DOHH2 (cell line): ENCODE measurements at regions not wholly inside any gene's neighbourhood (a gene's known extent, or its start where the extent isn't known, plus 50 kb on each side); places are given as distances from the start of the nearest gene placed in this dataset.

Experiments
- H3F3A ChIP-seq: fragments of 200-600 bp; sonication (generic), shearing (Covaris generic); 2 replicates; pipeline ENCODE4 v1.6.0; 2016; ENCODE audit warnings: antibody characterized with exemption, mild to moderate bottlenecking; ENCODE audit not compliant: control insufficient read depth, insufficient read depth
- H3K27ac ChIP-seq: fragments of 200-600 bp; sonication (generic); 2 replicates; pipeline ENCODE4 v1.5.1; 2014; ENCODE audit warnings: low read depth, mild to moderate bottlenecking, low read length, moderate library complexity
- H3K27me3 ChIP-seq: fragments of 200-600 bp; sonication (generic); 2 replicates; pipeline ENCODE4 v1.6.1; 2014; ENCODE audit warnings: mild to moderate bottlenecking, low read length, mixed read lengths; ENCODE audit not compliant: control insufficient read depth
- H3K36me3 ChIP-seq: fragments of 200-600 bp; sonication (generic); 2 replicates; pipeline ENCODE4 v1.6.1; 2014; ENCODE audit warnings: mild to moderate bottlenecking, low read length, moderate library complexity, mixed read lengths; ENCODE audit not compliant: control insufficient read depth
- H3K4me1 ChIP-seq: fragments of 200-600 bp; sonication (generic); 2 replicates; pipeline ENCODE4 v1.6.1; 2014; ENCODE audit warnings: mild to moderate bottlenecking, low read length, mixed read lengths; ENCODE audit not compliant: control insufficient read depth
- H3K4me2 ChIP-seq: fragments of 200-600 bp; sonication (generic); 2 replicates; pipeline ENCODE4 v1.6.0; 2014; ENCODE audit warnings: mild to moderate bottlenecking, low read length, moderate library complexity
- H3K4me3 ChIP-seq: fragments of 200-600 bp; sonication (generic); 2 replicates; pipeline ENCODE4 v1.5.1; 2014; ENCODE audit warnings: mild to moderate bottlenecking, low read length, mixed read lengths
- H3K79me2 ChIP-seq: fragments of 200-600 bp; sonication (generic); 2 replicates; pipeline ENCODE4 v1.6.1; 2014; ENCODE audit warnings: mild to moderate bottlenecking, low read length, mixed read lengths; ENCODE audit not compliant: control insufficient read depth
- H3K9me2 ChIP-seq: fragments of 200-600 bp; sonication (generic); replicated peaks from 2 replicates; pipeline ENCODE4 v1.6.1; 2014; ENCODE audit warnings: mild to moderate bottlenecking, low read length, mixed read lengths; ENCODE audit not compliant: control insufficient read depth
- H3K9me3 ChIP-seq: fragments of 200-600 bp; sonication (generic); 2 replicates; pipeline ENCODE4 v1.6.1; 2014; ENCODE audit warnings: antibody characterized with exemption, low read length, mixed read lengths; ENCODE audit not compliant: control insufficient read depth, insufficient read depth
- H4K20me1 ChIP-seq: fragments of 200-600 bp; sonication (generic); 2 replicates; pipeline ENCODE4 v1.6.0; 2014; ENCODE audit warnings: low read depth, mild to moderate bottlenecking, antibody characterized with exemption, low read length, moderate library complexity; ENCODE audit not compliant: control insufficient read depth, insufficient read depth
- CTCF ChIP-seq: fragments of 200-600 bp; sonication (generic); IDR thresholded peaks from one replicate; pipeline ENCODE4 v1.5.1; 2014; ENCODE audit warnings: antibody characterized with exemption, mild to moderate bottlenecking, low read depth, low read length; ENCODE audit not compliant: poor library complexity, severe bottlenecking
- EZH2phosphoT487 ChIP-seq: fragments of 200-600 bp; sonication (generic); IDR thresholded peaks from 2 replicates; pipeline ENCODE4 v1.6.1; 2017; ENCODE audit warnings: borderline replicate concordance, mild to moderate bottlenecking, antibody characterized with exemption, low read length, moderate library complexity, mixed read lengths

- no peaks in the 10 kb centered on the region for H3F3A ChIP-seq
- H3K27ac ChIP-seq, result no peak overlapping the region
- TF ChIP-seq CTCF, result no peak
- TF ChIP-seq EZH2phosphoT487, result no peak
Measured at GRCh38 chr7:46850563-46851330, 731.2 kb downstream of the TNS3 start.

GRCh38 chr7:46848944-46849343 lies 733.0 kb downstream of the TNS3 start:
- Histone ChIP-seq H3K9me3 (peaks cover 2% of the 10 kb centered on the region; the same call in 1 of the 2 replicates), H3K9me2 (no peaks in the 10 kb centered on the region), H3K4me2 (no peak overlapping the region), H3K27ac (no peak overlapping the region), H4K20me1 (no peaks in the 10 kb centered on the region), H3F3A (no peaks in the 10 kb centered on the region), H3K4me3 (no peak overlapping the region), H3K79me2 (no peaks in the 10 kb centered on the region), H3K36me3 (no peaks in the 10 kb centered on the region), H3K27me3 (no peaks in the 10 kb centered on the region), H3K4me1 (no peaks in the 10 kb centered on the region)
- TF ChIP-seq EZH2phosphoT487 (no peak), CTCF (no peak)

More at GRCh38 chr7:46850563-46851330, 731.2 kb downstream of the TNS3 start:
- H3K36me3 ChIP-seq, result no peaks in the 10 kb centered on the region
- H4K20me1 ChIP-seq, result no peaks in the 10 kb centered on the region
- H3K79me2 ChIP-seq, result no peaks in the 10 kb centered on the region
- H3K27me3 ChIP-seq, result no peaks in the 10 kb centered on the region
- no peaks in the 10 kb centered on the region for H3K4me1 ChIP-seq
- H3K9me3 ChIP-seq, result peaks cover 2% of the 10 kb centered on the region; the same call in 1 of the 2 replicates
- no peaks in the 10 kb centered on the region for H3K9me2 ChIP-seq
- H3K4me3 ChIP-seq, result no peak overlapping the region
- H3K4me2 ChIP-seq, result no peak overlapping the region

DNA sequence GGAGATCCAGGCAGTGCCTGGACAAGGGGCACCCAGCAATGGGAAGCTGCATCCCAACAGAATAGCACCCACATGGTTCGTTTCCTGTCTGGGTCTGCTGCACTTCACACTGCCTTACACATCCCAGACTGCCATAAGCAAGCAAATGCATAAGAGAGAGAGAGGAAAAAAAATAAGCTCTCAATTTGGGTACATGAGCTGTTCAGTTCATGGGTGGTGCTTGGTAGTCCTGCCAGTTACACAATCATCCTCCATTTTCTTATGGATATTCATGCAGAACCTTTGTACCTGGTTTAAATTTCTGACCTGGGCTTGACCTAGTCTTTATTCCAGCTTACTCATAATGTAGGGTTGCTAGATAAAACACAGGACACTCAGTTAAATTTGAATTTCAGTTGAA lies 733.6 kb downstream of the TNS3 start:
- TF ChIP-seq EZH2phosphoT487, result no peak
- no peak for TF ChIP-seq CTCF

More for the DNA sequence above, 733.6 kb downstream of the TNS3 start:
- Histone ChIP-seq H3K27me3 (no peaks in the 10 kb centered on the region), H3K4me1 (no peaks in the 10 kb centered on the region), H3K4me3 (no peak overlapping the region), H3K36me3 (no peaks in the 10 kb centered on the region), H4K20me1 (no peaks in the 10 kb centered on the region), H3F3A (no peaks in the 10 kb centered on the region), H3K79me2 (no peaks in the 10 kb centered on the region), H3K9me3 (peaks cover 2% of the 10 kb centered on the region; the same call in 1 of the 2 replicates), H3K27ac (no peak overlapping the region), H3K9me2 (no peaks in the 10 kb centered on the region), H3K4me2 (no peak overlapping the region)
